ENCODE measurements at regions not wholly inside any gene's neighbourhood (a gene's known extent, or its start where the extent isn't known, plus 50 kb on each side); places are given as distances from the start of the nearest gene placed in this dataset.

GRCh38 chr4:26140150-26140898, 180.5 kb upstream of the RBPJ start:
- H3K4me3 Mint-ChIP-seq, result no peak overlapping the region
- no peaks in the 10 kb centered on the region for H3K9me3 Mint-ChIP-seq
- H3K27me3 Mint-ChIP-seq, result peaks cover 3% of the 10 kb centered on the region
- no peak overlapping the region for H3K27ac Mint-ChIP-seq
- no peaks in the 10 kb centered on the region for H3K36me3 Mint-ChIP-seq
- peaks cover 6% of the 10 kb centered on the region for H3K4me1 Mint-ChIP-seq

- Mint-ChIP-seq H3K36me3 (no peaks in the 10 kb centered on the region), H3K27ac (no peak overlapping the region), H3K4me1 (peaks cover 6% of the 10 kb centered on the region), H3K27me3 (peaks cover 3% of the 10 kb centered on the region), H3K9me3 (no peaks in the 10 kb centered on the region), H3K4me3 (no peak overlapping the region)
These were observed 179.6 kb upstream of the RBPJ start for GRCh38 chr4:26141051-26141721.

- no peak overlapping the region for H3K4me3 Mint-ChIP-seq
- peak overlapping the region; percentile 15 for H3K27ac Mint-ChIP-seq
- H3K4me1 Mint-ChIP-seq, result peaks cover 6% of the 10 kb centered on the region
- no peaks in the 10 kb centered on the region for H3K36me3 Mint-ChIP-seq
- peaks cover 3% of the 10 kb centered on the region for H3K27me3 Mint-ChIP-seq
- no peaks in the 10 kb centered on the region for H3K9me3 Mint-ChIP-seq
These were observed 178.7 kb upstream of the RBPJ start for GRCh38 chr4:26141911-26142638.

- Mint-ChIP-seq H3K36me3 (no peaks in the 10 kb centered on the region), H3K4me3 (no peak overlapping the region), H3K27me3 (peaks cover 3% of the 10 kb centered on the region), H3K4me1 (peaks cover 6% of the 10 kb centered on the region), H3K27ac (no peak overlapping the region), H3K9me3 (no peaks in the 10 kb centered on the region)
These were observed 176.2 kb upstream of the RBPJ start for GRCh38 chr4:26144526-26145155.

- no peaks in the 10 kb centered on the region for H3K36me3 Mint-ChIP-seq
- no peak overlapping the region for H3K4me3 Mint-ChIP-seq
- H3K27me3 Mint-ChIP-seq, result peaks cover 3% of the 10 kb centered on the region
- peaks cover 6% of the 10 kb centered on the region for H3K4me1 Mint-ChIP-seq
- H3K27ac Mint-ChIP-seq, result no peak overlapping the region
- H3K9me3 Mint-ChIP-seq, result no peaks in the 10 kb centered on the region
These were observed 175.6 kb upstream of the RBPJ start for GRCh38 chr4:26145212-26145611.

DNA sequence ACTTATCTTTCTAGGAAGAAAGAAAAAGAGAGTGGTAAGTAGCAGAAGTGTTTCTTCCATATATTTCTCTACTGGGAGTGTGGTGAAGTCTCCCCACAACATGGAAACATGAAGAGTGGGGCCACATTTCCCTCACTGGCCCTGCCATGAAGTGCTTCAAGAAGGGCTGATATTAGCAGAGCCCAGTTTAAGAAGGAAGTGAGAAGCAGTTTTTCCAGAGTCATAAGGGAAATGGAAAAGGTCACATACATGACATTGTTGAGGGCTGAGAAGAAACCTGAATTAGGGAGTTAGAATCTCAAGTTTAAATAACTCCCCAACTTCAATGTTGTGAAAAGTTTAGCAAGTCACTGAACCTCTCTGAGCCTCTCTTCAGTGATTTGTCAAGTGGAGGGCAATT, 171.9 kb upstream of the RBPJ start:
- Mint-ChIP-seq H3K27ac (no peak overlapping the region), H3K36me3 (no peaks in the 10 kb centered on the region), H3K4me1 (peaks cover 12% of the 10 kb centered on the region), H3K27me3 (peaks cover 3% of the 10 kb centered on the region), H3K9me3 (no peaks in the 10 kb centered on the region), H3K4me3 (no peak overlapping the region)

- H3K4me1 Mint-ChIP-seq, result peaks cover 6% of the 10 kb centered on the region
- no peak overlapping the region for H3K27ac Mint-ChIP-seq
- no peaks in the 10 kb centered on the region for H3K36me3 Mint-ChIP-seq
- H3K4me3 Mint-ChIP-seq, result no peak overlapping the region
- no peaks in the 10 kb centered on the region for H3K27me3 Mint-ChIP-seq
- H3K9me3 Mint-ChIP-seq, result no peaks in the 10 kb centered on the region
These were observed 169.9 kb upstream of the RBPJ start for GRCh38 chr4:26150948-26151347.

GRCh38 chr4:26151615-26152014, 169.2 kb upstream of the RBPJ start:
- peak overlapping the region; percentile 36 for H3K27ac Mint-ChIP-seq

GRCh38 chr4:26152056-26152455, 168.8 kb upstream of the RBPJ start:
- H3K36me3 Mint-ChIP-seq, result no peaks in the 10 kb centered on the region
- no peaks in the 10 kb centered on the region for H3K9me3 Mint-ChIP-seq
- H3K4me1 Mint-ChIP-seq, result peaks cover 6% of the 10 kb centered on the region
- no peak overlapping the region for H3K4me3 Mint-ChIP-seq
- H3K27ac Mint-ChIP-seq, result no peak overlapping the region
- no peaks in the 10 kb centered on the region for H3K27me3 Mint-ChIP-seq

More at GRCh38 chr4:26151615-26152014, 169.2 kb upstream of the RBPJ start:
- H3K27me3 Mint-ChIP-seq, result no peaks in the 10 kb centered on the region
- H3K36me3 Mint-ChIP-seq, result no peaks in the 10 kb centered on the region
- H3K4me1 Mint-ChIP-seq, result peaks cover 6% of the 10 kb centered on the region
- no peak overlapping the region for H3K4me3 Mint-ChIP-seq
- H3K9me3 Mint-ChIP-seq, result no peaks in the 10 kb centered on the region

GRCh38 chr4:26157541-26157940, 163.3 kb upstream of the RBPJ start:
- peaks cover 4% of the 10 kb centered on the region for H3K4me1 Mint-ChIP-seq
- no peaks in the 10 kb centered on the region for H3K27me3 Mint-ChIP-seq
- H3K36me3 Mint-ChIP-seq, result no peaks in the 10 kb centered on the region
- H3K9me3 Mint-ChIP-seq, result peaks cover 4% of the 10 kb centered on the region
- H3K4me3 Mint-ChIP-seq, result no peak overlapping the region
- H3K27ac Mint-ChIP-seq, result no peak overlapping the region

DNA sequence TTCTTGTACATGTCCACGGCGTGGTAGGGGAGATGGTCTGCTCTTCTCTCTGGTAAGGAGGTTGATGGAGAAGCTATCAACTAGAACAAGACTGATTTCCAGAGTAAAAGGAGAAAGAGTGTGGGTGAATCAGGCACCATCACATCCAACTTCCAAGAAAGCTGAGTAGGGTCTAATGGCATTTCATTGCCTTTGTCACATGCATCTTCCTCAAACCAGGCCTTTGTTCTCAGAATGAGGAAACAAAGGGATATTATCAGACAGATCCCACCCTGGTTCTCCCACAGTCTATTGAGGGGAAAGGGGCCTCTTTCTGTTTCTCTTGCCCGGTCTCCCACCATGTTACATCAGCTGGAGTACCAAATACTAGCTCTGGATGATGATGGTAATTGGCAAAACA, 160.2 kb upstream of the RBPJ start:
- H3K27me3 Mint-ChIP-seq, result no peaks in the 10 kb centered on the region
- H3K27ac Mint-ChIP-seq, result no peak overlapping the region
- no peaks in the 10 kb centered on the region for H3K36me3 Mint-ChIP-seq
- peaks cover 4% of the 10 kb centered on the region for H3K4me1 Mint-ChIP-seq
- H3K4me3 Mint-ChIP-seq, result no peak overlapping the region
- H3K9me3 Mint-ChIP-seq, result peaks cover 4% of the 10 kb centered on the region

GRCh38 chr4:26161030-26161824, 159.6 kb upstream of the RBPJ start:
- no peaks in the 10 kb centered on the region for H3K36me3 Mint-ChIP-seq
- no peak overlapping the region for H3K4me3 Mint-ChIP-seq
- no peak overlapping the region for H3K27ac Mint-ChIP-seq
- peaks cover 4% of the 10 kb centered on the region for H3K9me3 Mint-ChIP-seq
- H3K4me1 Mint-ChIP-seq, result peaks cover 4% of the 10 kb centered on the region
- H3K27me3 Mint-ChIP-seq, result no peaks in the 10 kb centered on the region

DNA sequence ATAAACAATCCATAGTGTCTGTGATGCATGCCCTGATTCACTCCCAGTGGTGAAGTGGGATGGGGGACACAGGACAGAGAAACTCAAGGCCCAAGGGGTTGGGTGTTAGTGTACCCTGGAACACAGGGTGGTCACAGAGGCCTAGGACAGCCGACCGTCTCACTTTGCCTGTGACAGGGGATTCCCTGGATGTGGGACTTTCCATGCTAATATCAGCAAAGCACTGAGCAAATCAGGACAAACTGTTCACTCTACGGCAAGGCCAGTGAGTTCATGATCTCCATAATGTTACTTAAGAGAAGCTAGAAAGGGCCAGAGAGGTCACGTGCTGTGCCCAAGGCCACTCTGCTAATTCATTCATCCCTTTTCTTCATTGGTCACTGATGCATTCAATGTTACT, 158.7 kb upstream of the RBPJ start:
- Mint-ChIP-seq H3K36me3 (no peaks in the 10 kb centered on the region), H3K9me3 (peaks cover 4% of the 10 kb centered on the region), H3K4me1 (peaks cover 4% of the 10 kb centered on the region), H3K4me3 (no peak overlapping the region), H3K27me3 (no peaks in the 10 kb centered on the region), H3K27ac (no peak overlapping the region)

GRCh38 chr4:26163425-26164362, 157.1 kb upstream of the RBPJ start:
- H3K36me3 Mint-ChIP-seq, result no peaks in the 10 kb centered on the region
- peaks cover 3% of the 10 kb centered on the region for H3K4me1 Mint-ChIP-seq
- H3K4me3 Mint-ChIP-seq, result no peak overlapping the region
- H3K27me3 Mint-ChIP-seq, result no peaks in the 10 kb centered on the region
- H3K9me3 Mint-ChIP-seq, result no peaks in the 10 kb centered on the region
- H3K27ac Mint-ChIP-seq, result peak overlapping the region; percentile 35

Measured in activated naive CD4-positive, alpha-beta T cell treated with anti-CD3 and anti-CD28 coated beads, Interleukin-2, amount 50 U/mL, for 24 hours (primary cell).